Fibroblast of skin of left biceps (primary cell): ENCODE measurements at regions not wholly inside any gene's neighbourhood (a gene's known extent, or its start where the extent isn't known, plus 50 kb on each side); places are given as distances from the start of the nearest gene placed in this dataset.

Source experiments
- DNase-seq, 2 experiments: peaks; one replicate each; pipeline ENCODE4 v3.0.0-alpha.2; 2013; ENCODE audit warnings: low read depth in 2 of 2

DNA sequence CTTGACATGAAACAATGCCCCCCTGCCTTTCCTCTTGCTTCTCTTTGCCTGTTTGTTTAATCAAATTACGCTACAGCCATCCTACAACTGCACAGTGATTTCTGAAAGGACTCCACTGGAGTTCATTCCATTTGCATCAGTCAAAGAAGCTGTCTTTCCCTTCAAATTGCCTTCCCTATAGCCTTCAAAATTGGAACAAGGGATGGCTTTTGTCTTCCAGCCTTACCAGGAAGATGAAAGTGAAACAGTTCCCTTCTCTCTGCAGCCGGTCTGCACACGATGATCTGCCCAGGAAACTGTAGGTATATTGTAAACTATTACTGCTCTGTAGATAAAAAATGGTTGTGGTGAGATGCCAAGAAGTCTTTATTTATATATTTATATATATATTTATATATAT, 65.6 kb upstream of the ETS2 start:
- no peak for DNase-seq

- no peak for DNase-seq
These were observed 64.4 kb upstream of the ETS2 start for GRCh38 chr21:38741092-38741949.

- no peak for DNase-seq
These were observed 63.8 kb upstream of the ETS2 start for GRCh38 chr21:38741950-38742256.

DNA sequence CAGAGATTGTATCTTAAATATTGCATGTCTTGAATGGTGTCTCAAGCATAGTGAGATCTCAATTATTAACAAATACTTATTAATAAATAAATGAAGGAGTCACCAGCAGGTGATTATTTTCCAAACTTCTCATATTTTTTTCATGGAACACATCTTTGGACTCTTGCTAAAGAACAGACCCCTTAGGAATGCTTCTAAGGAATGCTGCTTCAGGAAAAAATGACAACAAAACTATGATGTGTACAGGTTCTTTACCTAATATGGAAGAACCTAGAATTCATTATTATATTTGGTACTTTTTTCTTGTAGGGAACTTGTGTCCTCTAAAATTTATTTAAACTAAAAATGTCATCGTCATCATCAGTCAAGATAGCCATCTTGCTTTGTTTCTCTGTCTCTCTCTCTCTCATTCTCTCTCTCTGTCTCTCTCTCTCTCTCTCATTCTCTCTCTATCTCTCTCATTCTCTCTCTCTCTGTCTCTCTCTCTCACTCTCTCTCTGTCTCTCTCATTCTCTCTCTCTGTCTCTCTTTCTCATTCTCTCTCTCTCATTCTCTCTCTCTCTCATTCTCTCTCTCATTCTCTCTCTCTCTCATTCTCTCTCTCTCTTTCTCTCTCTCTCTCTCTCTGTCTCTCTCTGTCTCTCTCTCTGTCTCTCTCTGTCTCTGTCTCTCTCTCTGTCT, 63.0 kb upstream of the ETS2 start:
- DNase-seq, result no peak

DNA sequence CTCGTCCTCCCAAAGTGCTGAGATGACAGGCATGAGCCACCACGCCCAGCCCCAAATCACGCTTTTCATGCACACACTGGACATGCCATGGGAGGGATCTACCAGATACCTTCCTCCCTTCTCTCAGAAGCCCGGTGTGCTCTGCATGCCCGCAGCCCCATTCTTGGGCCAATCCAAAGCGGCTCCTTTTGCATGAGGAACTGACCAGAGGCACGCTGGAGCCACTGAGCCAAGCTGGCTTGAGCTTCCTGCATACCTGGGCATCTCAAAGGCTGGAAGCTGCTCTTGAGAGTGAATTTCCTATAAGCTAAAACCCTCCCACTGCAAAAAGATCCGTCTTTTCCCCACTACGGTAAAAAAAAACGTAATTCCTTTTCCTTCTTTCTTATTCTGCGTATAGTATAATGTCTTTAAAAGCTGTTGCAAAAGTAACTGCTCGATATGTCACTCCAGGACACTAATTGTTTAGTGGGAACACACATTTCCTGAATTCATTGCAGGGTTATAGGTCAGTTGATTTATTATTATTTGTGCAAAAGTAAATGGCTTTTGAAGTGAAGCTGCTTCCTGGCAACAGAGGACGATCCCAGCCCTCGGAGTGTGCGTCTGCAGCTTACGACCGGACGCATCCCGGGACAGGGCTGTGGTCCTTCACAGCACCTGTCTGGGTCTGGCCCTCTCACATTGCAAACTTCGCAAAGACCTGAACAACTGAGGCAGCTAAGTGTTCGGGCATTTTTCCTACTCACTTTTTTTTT, 61.8 kb upstream of the ETS2 start:
- no peak for DNase-seq

- DNase-seq, result no peak
These were observed 60.9 kb upstream of the ETS2 start for GRCh38 chr21:38744861-38745260.

DNA sequence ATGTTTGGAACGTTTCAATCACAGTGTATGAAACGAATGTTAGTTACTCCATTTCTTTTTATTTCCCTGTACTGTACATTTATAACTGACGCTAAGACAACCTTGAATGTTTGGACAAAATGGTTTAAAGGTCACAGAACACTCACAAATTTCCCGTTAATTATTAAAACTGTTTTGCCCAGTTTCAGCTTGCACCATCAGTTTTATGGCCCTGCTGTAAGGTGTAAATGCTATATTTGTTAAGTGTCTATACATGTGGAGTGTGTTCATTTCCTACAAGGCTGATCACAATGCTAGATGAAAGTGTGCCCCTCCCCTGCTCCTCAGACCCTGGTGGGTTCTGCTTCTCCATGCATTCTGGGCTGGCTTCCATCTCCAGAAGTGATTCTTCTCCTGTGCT, 57.9 kb upstream of the ETS2 start:
- no peak for DNase-seq

GRCh38 chr21:38751379-38752050, 54.2 kb upstream of the ETS2 start:
- DNase-seq, result no peak

- no peak for DNase-seq
These were observed 53.7 kb upstream of the ETS2 start for GRCh38 chr21:38752051-38752505.

GRCh38 chr21:38753114-38753513, 52.6 kb upstream of the ETS2 start:
- DNase-seq, result no peak

DNA sequence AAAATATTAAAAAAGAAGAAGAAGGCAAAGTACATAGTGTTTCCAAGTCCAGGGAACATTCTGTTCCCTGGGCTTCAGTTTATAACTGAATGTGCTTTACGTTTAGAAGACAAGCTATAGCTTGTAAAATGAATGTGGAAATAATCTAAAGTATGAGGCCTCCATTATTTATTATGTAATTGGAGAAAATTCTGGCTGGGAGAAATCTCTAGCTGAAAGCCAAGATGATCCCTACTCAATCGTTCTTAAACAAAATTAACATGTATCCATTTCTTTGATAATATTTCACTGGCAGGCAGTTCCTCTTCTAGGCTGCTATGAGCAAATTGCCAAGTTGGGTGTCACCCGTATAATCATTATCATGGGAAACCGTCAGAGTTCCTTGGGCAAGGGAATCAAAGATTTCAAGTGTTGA, 52.2 kb upstream of the ETS2 start:
- no peak for DNase-seq
